ENCODE measurements at regions not wholly inside any gene's neighbourhood (a gene's known extent, or its start where the extent isn't known, plus 50 kb on each side); places are given as distances from the start of the nearest gene placed in this dataset.

DNA sequence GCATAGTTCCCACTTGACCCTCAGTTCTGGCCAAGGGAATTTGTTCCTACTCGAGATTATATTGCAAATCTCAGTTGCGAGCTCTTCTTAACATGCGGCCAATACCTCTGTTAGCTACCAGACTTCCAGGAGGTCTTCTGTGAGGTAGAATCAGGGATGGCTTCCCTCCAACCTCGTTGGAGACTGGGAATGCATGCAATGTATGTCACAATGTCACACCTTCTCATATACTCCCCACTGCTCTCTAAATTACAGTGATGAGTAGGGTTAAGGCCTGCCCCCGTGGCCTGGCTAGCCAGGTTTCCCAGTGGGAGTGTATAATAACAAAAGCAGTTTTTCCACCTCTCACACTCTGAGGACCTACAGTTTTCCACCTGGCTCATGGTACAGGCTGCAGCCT lies 1962.5 kb downstream of the ARAP2 start:
- H3K27me3 ChIP-seq: no peaks in the 10 kb centered on the region
- no peak overlapping the region for H3K27ac ChIP-seq
- intact Hi-C loops (cut with DNase I): no loop called here
- H3K4me1 ChIP-seq: no peaks in the 10 kb centered on the region
- no peak overlapping the region for H3K4me3 ChIP-seq
- H3K36me3 ChIP-seq: no peaks in the 10 kb centered on the region
- WGBS (ENCODE audit: insufficient coverage, low coverage, low lambda C conversion rate, missing lambda C conversion rate): 63% methylated on average over 4 of the region's 5 CpGs
- DNase-seq (no peak), ATAC-seq (no peak)
- TF ChIP-seq, protein P1, sequence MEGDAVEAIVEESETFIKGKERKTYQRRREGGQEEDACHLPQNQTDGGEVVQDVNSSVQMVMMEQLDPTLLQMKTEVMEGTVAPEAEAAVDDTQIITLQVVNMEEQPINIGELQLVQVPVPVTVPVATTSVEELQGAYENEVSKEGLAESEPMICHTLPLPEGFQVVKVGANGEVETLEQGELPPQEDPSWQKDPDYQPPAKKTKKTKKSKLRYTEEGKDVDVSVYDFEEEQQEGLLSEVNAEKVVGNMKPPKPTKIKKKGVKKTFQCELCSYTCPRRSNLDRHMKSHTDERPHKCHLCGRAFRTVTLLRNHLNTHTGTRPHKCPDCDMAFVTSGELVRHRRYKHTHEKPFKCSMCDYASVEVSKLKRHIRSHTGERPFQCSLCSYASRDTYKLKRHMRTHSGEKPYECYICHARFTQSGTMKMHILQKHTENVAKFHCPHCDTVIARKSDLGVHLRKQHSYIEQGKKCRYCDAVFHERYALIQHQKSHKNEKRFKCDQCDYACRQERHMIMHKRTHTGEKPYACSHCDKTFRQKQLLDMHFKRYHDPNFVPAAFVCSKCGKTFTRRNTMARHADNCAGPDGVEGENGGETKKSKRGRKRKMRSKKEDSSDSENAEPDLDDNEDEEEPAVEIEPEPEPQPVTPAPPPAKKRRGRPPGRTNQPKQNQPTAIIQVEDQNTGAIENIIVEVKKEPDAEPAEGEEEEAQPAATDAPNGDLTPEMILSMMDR (IDR thresholded peaks at IDR 0.05): no peak
- TF ChIP-seq POLR2A (IDR thresholded peaks at IDR 0.05): no peak
- no peaks in the 10 kb centered on the region for H3K9me3 ChIP-seq

DNA sequence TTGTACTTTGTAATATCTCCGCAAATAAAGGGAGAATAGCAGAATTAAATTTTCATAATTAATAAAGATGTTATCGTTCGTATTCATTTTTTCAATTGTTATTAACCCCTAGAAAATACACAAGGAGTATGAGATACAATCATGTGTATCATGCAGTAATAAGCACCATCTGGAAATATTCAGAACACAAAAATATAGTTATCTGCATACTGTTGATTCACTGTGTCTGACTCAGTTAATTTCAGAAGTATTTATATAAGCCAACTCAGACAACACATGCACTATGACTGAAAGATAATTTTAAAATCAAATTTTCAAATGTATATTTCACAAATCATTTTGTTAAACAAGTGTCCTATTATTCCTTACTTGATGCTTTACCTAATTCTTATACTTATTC lies 1954.8 kb downstream of the ARAP2 start:
- H3K4me1 ChIP-seq: no peaks in the 10 kb centered on the region
- 83% methylated on average over 3 of the region's 3 CpGs for WGBS (ENCODE audit: insufficient coverage, low coverage, low lambda C conversion rate, missing lambda C conversion rate)
- no peak for DNase-seq
- no peaks in the 10 kb centered on the region for H3K9me3 ChIP-seq
- H3K4me3 ChIP-seq: no peak overlapping the region
- no peak for ATAC-seq
- H3K27me3 ChIP-seq: no peaks in the 10 kb centered on the region
- H3K36me3 ChIP-seq: no peaks in the 10 kb centered on the region
- H3K27ac ChIP-seq: no peak overlapping the region
- intact Hi-C loops (cut with DNase I): no loop called here
- TF ChIP-seq, protein P1 (IDR thresholded peaks at IDR 0.05): no peak
- no peak for TF ChIP-seq POLR2A (IDR thresholded peaks at IDR 0.05)

DNA sequence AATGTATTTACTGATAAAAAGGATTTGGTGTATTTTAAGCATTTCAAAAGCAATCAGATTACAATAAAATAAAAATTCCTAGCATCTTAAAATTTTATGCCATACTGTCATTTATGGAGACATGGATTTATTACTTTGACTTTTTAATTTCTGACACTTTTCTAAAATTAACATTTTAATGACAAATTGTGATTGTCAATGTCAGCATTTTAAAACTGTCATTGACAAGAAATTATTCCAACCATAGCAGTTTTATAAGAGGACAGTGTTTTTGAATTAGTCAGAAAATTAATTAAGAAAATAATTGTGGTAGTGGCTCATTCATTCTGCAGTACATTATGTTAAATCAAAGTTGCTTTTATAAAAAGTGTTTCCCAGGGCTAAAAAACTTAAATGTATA lies 1954.4 kb downstream of the ARAP2 start:
- H3K4me1 ChIP-seq: no peaks in the 10 kb centered on the region
- DNase-seq (no peak), ATAC-seq (no peak)
- intact Hi-C loops (cut with DNase I): no loop called here
- no peak overlapping the region for H3K27ac ChIP-seq
- TF ChIP-seq POLR2A (IDR thresholded peaks at IDR 0.05): no peak
- TF ChIP-seq, protein P1 (IDR thresholded peaks at IDR 0.05): no peak
- no peak overlapping the region for H3K4me3 ChIP-seq
- H3K9me3 ChIP-seq: no peaks in the 10 kb centered on the region
- H3K27me3 ChIP-seq: no peaks in the 10 kb centered on the region
- no peaks in the 10 kb centered on the region for H3K36me3 ChIP-seq

DNA sequence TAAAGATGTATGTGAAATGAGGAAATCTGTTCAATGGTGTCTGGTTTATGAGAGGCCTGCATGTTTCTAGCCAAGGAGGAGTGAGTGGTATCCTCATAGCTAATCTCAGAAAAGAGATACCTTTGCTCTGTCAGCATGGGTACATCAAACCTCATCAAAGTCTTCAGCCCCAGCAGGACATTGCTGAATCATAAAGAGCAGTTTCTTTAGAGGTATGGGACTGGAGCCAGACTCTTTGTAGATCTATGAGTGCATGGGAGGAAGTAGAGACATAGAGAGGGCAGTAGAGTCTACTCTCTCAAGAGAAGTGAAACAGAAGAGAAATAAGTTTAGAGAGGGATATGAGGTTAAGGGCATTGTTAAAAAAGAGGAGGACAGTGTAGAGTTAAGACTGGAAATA lies 1950.9 kb downstream of the ARAP2 start:
- intact Hi-C loops (cut with DNase I): no loop called here
- Histone ChIP-seq H3K9me3 (no peaks in the 10 kb centered on the region), H3K4me1 (no peaks in the 10 kb centered on the region), H3K27me3 (no peaks in the 10 kb centered on the region), H3K36me3 (no peaks in the 10 kb centered on the region), H3K4me3 (no peak overlapping the region), H3K27ac (no peak overlapping the region)
- TF ChIP-seq POLR2A (IDR thresholded peaks at IDR 0.05): no peak
- TF ChIP-seq, protein P1 (IDR thresholded peaks at IDR 0.05): no peak
- no peak for DNase-seq
- no peak for ATAC-seq

DNA sequence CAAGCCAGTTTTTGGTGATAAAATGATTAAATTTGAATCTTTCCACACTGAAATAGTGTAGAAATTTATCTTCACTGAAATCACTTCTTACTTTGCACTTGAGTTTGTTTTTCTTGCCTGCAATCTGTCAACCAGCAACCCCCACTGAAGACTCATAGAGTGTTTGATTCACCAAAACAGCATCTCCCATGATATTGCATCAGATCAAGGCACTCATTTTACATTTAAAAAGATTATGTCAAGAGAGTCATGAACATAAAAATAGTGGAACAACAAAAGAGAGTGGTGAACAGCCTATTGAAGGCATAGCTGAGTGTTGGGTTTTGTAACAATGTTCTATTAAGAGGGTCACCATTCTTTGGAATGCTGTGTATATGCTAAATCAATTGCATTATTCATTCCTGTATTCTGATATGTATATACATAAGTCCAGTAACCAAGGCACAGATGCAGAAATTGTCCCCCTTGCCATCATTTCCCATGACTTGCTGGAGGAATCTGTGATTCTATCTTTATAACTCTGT lies 1934.9 kb downstream of the ARAP2 start:
- TF ChIP-seq, protein P1 (IDR thresholded peaks at IDR 0.05): no peak
- no peak for TF ChIP-seq POLR2A (IDR thresholded peaks at IDR 0.05)
- DNase-seq (no peak), ATAC-seq (no peak)
- Histone ChIP-seq H3K27me3 (no peaks in the 10 kb centered on the region), H3K27ac (no peak overlapping the region), H3K9me3 (no peaks in the 10 kb centered on the region), H3K36me3 (no peaks in the 10 kb centered on the region), H3K4me1 (no peaks in the 10 kb centered on the region), H3K4me3 (no peak overlapping the region)
- intact Hi-C loops (cut with DNase I): no loop called here

All from right lobe of liver (tissue), 6 donors.